ENCODE measurements at regions not wholly inside any gene's neighbourhood (a gene's known extent, or its start where the extent isn't known, plus 50 kb on each side); places are given as distances from the start of the nearest gene placed in this dataset.

GRCh38 chr2:53500181-53500580 lies 267.4 kb upstream of the CHAC2 start:
- DNase-seq, result no peak
- TF ChIP-seq EZH2phosphoT487 (IDR thresholded peaks at IDR 0.05; ENCODE audit: low read length) (no peak), EZH2 (optimal IDR thresholded peaks at IDR 0.05; ENCODE audit: low read depth, low read length) (no peak)
- TF ChIP-seq, protein P1, sequence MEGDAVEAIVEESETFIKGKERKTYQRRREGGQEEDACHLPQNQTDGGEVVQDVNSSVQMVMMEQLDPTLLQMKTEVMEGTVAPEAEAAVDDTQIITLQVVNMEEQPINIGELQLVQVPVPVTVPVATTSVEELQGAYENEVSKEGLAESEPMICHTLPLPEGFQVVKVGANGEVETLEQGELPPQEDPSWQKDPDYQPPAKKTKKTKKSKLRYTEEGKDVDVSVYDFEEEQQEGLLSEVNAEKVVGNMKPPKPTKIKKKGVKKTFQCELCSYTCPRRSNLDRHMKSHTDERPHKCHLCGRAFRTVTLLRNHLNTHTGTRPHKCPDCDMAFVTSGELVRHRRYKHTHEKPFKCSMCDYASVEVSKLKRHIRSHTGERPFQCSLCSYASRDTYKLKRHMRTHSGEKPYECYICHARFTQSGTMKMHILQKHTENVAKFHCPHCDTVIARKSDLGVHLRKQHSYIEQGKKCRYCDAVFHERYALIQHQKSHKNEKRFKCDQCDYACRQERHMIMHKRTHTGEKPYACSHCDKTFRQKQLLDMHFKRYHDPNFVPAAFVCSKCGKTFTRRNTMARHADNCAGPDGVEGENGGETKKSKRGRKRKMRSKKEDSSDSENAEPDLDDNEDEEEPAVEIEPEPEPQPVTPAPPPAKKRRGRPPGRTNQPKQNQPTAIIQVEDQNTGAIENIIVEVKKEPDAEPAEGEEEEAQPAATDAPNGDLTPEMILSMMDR (IDR thresholded peaks at IDR 0.05; ENCODE audit: low read length), result no peak
- Histone ChIP-seq H3K79me2 (ENCODE audit: low read length) (no peaks in the 10 kb centered on the region), H4K20me1 (ENCODE audit: insufficient read depth, low read length) (no peaks in the 10 kb centered on the region), H3K9ac (ENCODE audit: low read length) (no peak overlapping the region), H3K27ac (ENCODE audit: low read length) (no peak overlapping the region), H3K4me2 (ENCODE audit: low read depth, low read length) (no peak overlapping the region), H3K4me1 (ENCODE audit: low read length) (no peaks in the 10 kb centered on the region), H3K4me3 (ENCODE audit: low read length) (no peak overlapping the region), H3F3A (ENCODE audit: insufficient read depth, low read length) (no peaks in the 10 kb centered on the region), H3K9me3 (replicated peaks; ENCODE audit: insufficient read depth, low read length) (no peaks in the 10 kb centered on the region), H3K9me2 (replicated peaks; ENCODE audit: insufficient read depth, low read length) (no peaks in the 10 kb centered on the region), H3K36me3 (replicated peaks; ENCODE audit: insufficient read depth, low read length) (no peaks in the 10 kb centered on the region), H2AFZ (ENCODE audit: low read length) (no peak overlapping the region), H3K27me3 (replicated peaks; ENCODE audit: insufficient read depth, low read length) (no peaks in the 10 kb centered on the region)

- DNase-seq, result no peak
- H3K4me1 ChIP-seq (ENCODE audit: low read length), result no peaks in the 10 kb centered on the region
- TF ChIP-seq, protein P1 (IDR thresholded peaks at IDR 0.05; ENCODE audit: low read length), result no peak
- TF ChIP-seq EZH2 (optimal IDR thresholded peaks at IDR 0.05; ENCODE audit: low read depth, low read length), result no peak
- TF ChIP-seq EZH2phosphoT487 (IDR thresholded peaks at IDR 0.05; ENCODE audit: low read length), result no peak
These were observed 269.4 kb upstream of the CHAC2 start for GRCh38 chr2:53498210-53498609.

DNA sequence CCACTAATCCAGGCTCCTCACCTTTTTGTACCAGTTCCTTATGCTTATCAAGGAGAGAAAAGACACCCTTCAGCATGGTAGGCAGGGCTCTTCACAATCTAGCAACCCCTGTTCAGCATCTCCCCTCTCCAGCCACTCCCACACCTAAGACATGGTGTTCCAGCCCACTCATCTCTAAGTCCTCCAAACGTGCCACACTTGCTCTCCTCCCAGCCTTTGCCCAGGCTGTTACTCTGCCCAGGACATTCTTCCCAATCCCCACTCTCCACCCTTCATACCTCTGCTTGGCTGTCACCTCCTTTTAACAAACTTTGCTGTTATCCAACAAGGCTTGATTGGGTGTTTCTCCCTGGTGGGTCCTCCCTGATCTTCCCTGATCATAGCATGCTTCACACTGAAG lies 270.6 kb upstream of the CHAC2 start:
- Histone ChIP-seq H3K4me3 (ENCODE audit: low read length) (no peak overlapping the region), H3K27ac (ENCODE audit: low read length) (no peak overlapping the region), H3K79me2 (ENCODE audit: low read length) (no peaks in the 10 kb centered on the region), H3K9me2 (replicated peaks; ENCODE audit: insufficient read depth, low read length) (no peaks in the 10 kb centered on the region), H3K4me2 (ENCODE audit: low read depth, low read length) (no peak overlapping the region), H3K9me3 (replicated peaks; ENCODE audit: insufficient read depth, low read length) (no peaks in the 10 kb centered on the region), H3K27me3 (replicated peaks; ENCODE audit: insufficient read depth, low read length) (no peaks in the 10 kb centered on the region), H3K36me3 (replicated peaks; ENCODE audit: insufficient read depth, low read length) (no peaks in the 10 kb centered on the region), H3F3A (ENCODE audit: insufficient read depth, low read length) (no peaks in the 10 kb centered on the region), H2AFZ (ENCODE audit: low read length) (no peak overlapping the region), H3K9ac (ENCODE audit: low read length) (no peak overlapping the region), H3K4me1 (ENCODE audit: low read length) (no peaks in the 10 kb centered on the region), H4K20me1 (ENCODE audit: insufficient read depth, low read length) (no peaks in the 10 kb centered on the region)
- DNase-seq, result no peak
- TF ChIP-seq EZH2 (optimal IDR thresholded peaks at IDR 0.05; ENCODE audit: low read depth, low read length) (no peak), EZH2phosphoT487 (IDR thresholded peaks at IDR 0.05; ENCODE audit: low read length) (no peak)
- TF ChIP-seq, protein P1 (IDR thresholded peaks at IDR 0.05; ENCODE audit: low read length), result no peak

More at GRCh38 chr2:53498210-53498609, 269.4 kb upstream of the CHAC2 start:
- Histone ChIP-seq H3F3A (ENCODE audit: insufficient read depth, low read length) (no peaks in the 10 kb centered on the region), H3K27ac (ENCODE audit: low read length) (no peak overlapping the region), H3K4me3 (ENCODE audit: low read length) (no peak overlapping the region), H3K9me2 (replicated peaks; ENCODE audit: insufficient read depth, low read length) (no peaks in the 10 kb centered on the region), H3K79me2 (ENCODE audit: low read length) (no peaks in the 10 kb centered on the region), H2AFZ (ENCODE audit: low read length) (no peak overlapping the region), H3K9me3 (replicated peaks; ENCODE audit: insufficient read depth, low read length) (no peaks in the 10 kb centered on the region), H3K36me3 (replicated peaks; ENCODE audit: insufficient read depth, low read length) (no peaks in the 10 kb centered on the region), H3K9ac (ENCODE audit: low read length) (no peak overlapping the region), H3K27me3 (replicated peaks; ENCODE audit: insufficient read depth, low read length) (no peaks in the 10 kb centered on the region), H4K20me1 (ENCODE audit: insufficient read depth, low read length) (no peaks in the 10 kb centered on the region), H3K4me2 (ENCODE audit: low read depth, low read length) (no peak overlapping the region)
